Natural killer cell (primary cell): ENCODE measurements at regions not wholly inside any gene's neighbourhood (a gene's known extent, or its start where the extent isn't known, plus 50 kb on each side); places are given as distances from the start of the nearest gene placed in this dataset.

ENCODE experiments used
- ATAC-seq, 3 donors: fragments of 150-1000 bp in 2 of 3; fragments of 200-7000 bp in 1 of 3; cut with Tn5 transposase; 1 replicate in 1 of 3; 2 replicates in 2 of 3; pipeline ENCODE4 v1.10.0; 2021; ENCODE audit warnings: mild to moderate bottlenecking in 2 of 3, moderate library complexity in 2 of 3
- DNase-seq, 2 donors: peaks; one replicate each; pipeline versions ENCODE4 v3.0.0 to v3.0.0-alpha.2; 2013 to 2021; ENCODE audit warnings: mixed read lengths in 1 of 2
- H3K27ac ChIP-seq: one replicate; pipeline ENCODE4 v1.5.1; 2013; ENCODE audit warnings: mild to moderate bottlenecking, low read length
- H3K27me3 ChIP-seq: one replicate; pipeline ENCODE4 v1.6.1; 2013; ENCODE audit warnings: low read length; ENCODE audit not compliant: control insufficient read depth, insufficient read depth
- H3K36me3 ChIP-seq: one replicate; pipeline ENCODE4 v1.6.1; 2013; ENCODE audit warnings: low read length; ENCODE audit not compliant: control insufficient read depth, insufficient read depth
- H3K4me1 ChIP-seq: one replicate; pipeline ENCODE4 v1.6.1; 2013; ENCODE audit warnings: low read length; ENCODE audit not compliant: control insufficient read depth, insufficient read depth
- H3K4me3 ChIP-seq: one replicate; pipeline ENCODE4 v1.5.1; 2013; ENCODE audit warnings: low read length
- H3K9me3 ChIP-seq: one replicate; pipeline ENCODE4 v1.6.1; 2013; ENCODE audit warnings: low read length; ENCODE audit not compliant: control insufficient read depth, insufficient read depth
- H3K27ac Mint-ChIP-seq, 2 donors: one replicate each; pipeline ENCODE4 v1.8.0; 2022; ENCODE audit warnings: mild to moderate bottlenecking in 2 of 2, mixed read lengths in 2 of 2, moderate library complexity in 1 of 2
- H3K27me3 Mint-ChIP-seq, 2 donors: one replicate each; pipeline ENCODE4 v1.8.0; 2022; ENCODE audit warnings: low read depth in 2 of 2, mixed read lengths in 2 of 2
- H3K36me3 Mint-ChIP-seq: one replicate; pipeline ENCODE4 v1.8.0; 2022; ENCODE audit warnings: mixed read lengths
- H3K4me1 Mint-ChIP-seq, 2 donors: one replicate each; pipeline ENCODE4 v1.8.0; 2022; ENCODE audit warnings: mixed read lengths in 2 of 2
- H3K4me3 Mint-ChIP-seq: one replicate; pipeline ENCODE4 v1.8.0; 2022; ENCODE audit warnings: mild to moderate bottlenecking, moderate library complexity, mixed read lengths
- H3K9me3 Mint-ChIP-seq, 2 donors: one replicate each; pipeline ENCODE4 v1.8.0; 2022; ENCODE audit warnings: mixed read lengths in 2 of 2
- WGBS: methylation state at CpG from one replicate; pipeline ENCODE4 v1.1.7; 2013; ENCODE audit warnings: missing lambda C conversion rate; ENCODE audit not compliant: insufficient coverage; 5-methylcytosine and 5-hydroxymethylcytosine counted together
- intact Hi-C: fragments of 100-400 bp; cut with micrococcal nuclease; formaldehyde crosslinking; loops from one replicate; pipeline ENCODE4 v1.14.2; 2022
- TF ChIP-seq, protein P1 (sequence below): fragments of 200-600 bp; IDR thresholded peaks from one replicate; pipeline ENCODE4 v1.8.0; 2022; ENCODE audit warnings: antibody characterized with exemption

DNA sequence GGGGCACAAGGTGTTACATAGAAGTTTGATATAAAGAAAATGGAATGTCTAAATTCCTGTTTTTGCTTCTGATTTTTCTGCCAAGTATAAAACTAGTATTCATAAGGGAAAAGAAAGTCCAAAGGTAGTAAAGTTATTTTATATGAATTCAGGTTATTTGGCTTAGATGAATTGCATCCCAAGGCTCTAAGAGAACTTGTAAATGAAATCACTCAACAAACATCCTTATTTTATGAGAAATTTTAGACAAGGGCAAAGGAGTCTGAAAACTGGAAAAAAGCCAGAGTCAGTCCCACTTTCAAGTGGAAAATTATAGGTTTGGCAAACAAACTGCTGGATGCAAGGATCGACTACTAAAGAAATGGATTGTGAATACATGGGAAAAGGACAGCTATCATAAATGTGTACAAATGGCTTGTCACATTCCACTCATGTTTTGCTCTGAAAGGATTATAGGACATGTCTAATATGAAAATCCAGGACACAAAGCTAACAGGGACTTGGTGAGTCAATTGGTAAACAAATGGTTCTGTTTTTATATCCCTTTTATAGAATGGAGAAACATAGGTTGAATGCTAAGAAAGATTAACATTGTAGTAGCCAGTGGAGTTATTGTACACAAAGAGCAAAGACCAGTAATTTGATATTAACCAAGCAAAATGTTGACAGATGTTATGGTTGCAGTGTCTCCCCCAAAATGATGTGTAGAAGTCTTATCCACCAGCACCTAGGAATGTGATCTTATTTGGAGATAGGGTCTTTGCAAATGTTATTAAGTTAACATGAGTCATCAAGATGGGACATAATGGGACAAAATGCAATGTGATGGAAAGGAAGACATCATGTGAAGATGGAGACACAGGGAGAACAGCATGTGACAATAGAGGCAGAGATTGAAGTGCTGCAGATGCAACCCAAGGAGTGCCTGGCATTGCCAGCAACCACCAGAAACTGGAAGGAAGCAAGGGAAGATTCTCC is 495.7 kb downstream of the TLE1 start:
- 85% methylated on average over 1 of the region's 1 CpG for WGBS
- Histone ChIP-seq H3K27ac (no peak overlapping the region), H3K9me3 (no peaks in the 10 kb centered on the region), H3K27me3 (no peaks in the 10 kb centered on the region), H3K36me3 (no peaks in the 10 kb centered on the region), H3K4me3 (no peak overlapping the region), H3K4me1 (no peaks in the 10 kb centered on the region)
- H3K4me3 Mint-ChIP-seq = no peak overlapping the region
- peaks cover 8% of the 10 kb centered on the region for H3K36me3 Mint-ChIP-seq
- intact Hi-C loops = no loop called here
- H3K27ac Mint-ChIP-seq = no peak overlapping the region
- TF ChIP-seq, protein P1, sequence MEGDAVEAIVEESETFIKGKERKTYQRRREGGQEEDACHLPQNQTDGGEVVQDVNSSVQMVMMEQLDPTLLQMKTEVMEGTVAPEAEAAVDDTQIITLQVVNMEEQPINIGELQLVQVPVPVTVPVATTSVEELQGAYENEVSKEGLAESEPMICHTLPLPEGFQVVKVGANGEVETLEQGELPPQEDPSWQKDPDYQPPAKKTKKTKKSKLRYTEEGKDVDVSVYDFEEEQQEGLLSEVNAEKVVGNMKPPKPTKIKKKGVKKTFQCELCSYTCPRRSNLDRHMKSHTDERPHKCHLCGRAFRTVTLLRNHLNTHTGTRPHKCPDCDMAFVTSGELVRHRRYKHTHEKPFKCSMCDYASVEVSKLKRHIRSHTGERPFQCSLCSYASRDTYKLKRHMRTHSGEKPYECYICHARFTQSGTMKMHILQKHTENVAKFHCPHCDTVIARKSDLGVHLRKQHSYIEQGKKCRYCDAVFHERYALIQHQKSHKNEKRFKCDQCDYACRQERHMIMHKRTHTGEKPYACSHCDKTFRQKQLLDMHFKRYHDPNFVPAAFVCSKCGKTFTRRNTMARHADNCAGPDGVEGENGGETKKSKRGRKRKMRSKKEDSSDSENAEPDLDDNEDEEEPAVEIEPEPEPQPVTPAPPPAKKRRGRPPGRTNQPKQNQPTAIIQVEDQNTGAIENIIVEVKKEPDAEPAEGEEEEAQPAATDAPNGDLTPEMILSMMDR = no peak
- DNase-seq = no peak
- H3K4me1 Mint-ChIP-seq = no peaks in the 10 kb centered on the region
- no peak for ATAC-seq
- peaks cover 16 to 17% of the 10 kb centered on the region in 2 donors for H3K9me3 Mint-ChIP-seq
- no peaks in the 10 kb centered on the region for H3K27me3 Mint-ChIP-seq

DNA sequence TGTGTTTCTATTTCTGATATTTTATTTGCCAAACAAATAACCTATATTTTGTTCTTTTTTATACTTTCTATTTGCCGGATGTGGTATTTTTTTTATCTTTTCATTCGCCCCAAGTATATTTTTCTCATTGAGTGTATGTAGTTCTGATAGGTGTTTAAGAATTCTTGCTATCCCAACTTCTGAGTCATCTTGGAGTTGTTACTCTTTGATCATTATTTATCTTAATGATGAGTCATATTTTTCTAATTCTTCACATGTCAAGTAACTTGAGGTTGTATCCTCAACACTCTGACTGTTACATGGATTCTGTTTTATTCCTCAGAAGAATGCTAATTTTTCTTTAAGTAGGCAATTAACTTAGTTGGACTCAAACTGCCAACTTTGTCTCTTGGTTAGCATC is 498.1 kb downstream of the TLE1 start:
- Histone ChIP-seq H3K9me3 (no peaks in the 10 kb centered on the region), H3K4me1 (no peaks in the 10 kb centered on the region), H3K27ac (no peak overlapping the region), H3K4me3 (no peak overlapping the region), H3K36me3 (no peaks in the 10 kb centered on the region), H3K27me3 (no peaks in the 10 kb centered on the region)
- H3K9me3 Mint-ChIP-seq = peaks cover 10 to 14% of the 10 kb centered on the region in 2 donors
- H3K27me3 Mint-ChIP-seq = no peaks in the 10 kb centered on the region
- H3K4me1 Mint-ChIP-seq = no peaks in the 10 kb centered on the region
- no peak for ATAC-seq
- intact Hi-C loops = no loop called here
- no peak overlapping the region for H3K4me3 Mint-ChIP-seq
- no peak for DNase-seq
- H3K27ac Mint-ChIP-seq = no peak overlapping the region
- H3K36me3 Mint-ChIP-seq = peaks cover 8% of the 10 kb centered on the region
- TF ChIP-seq, protein P1 = no peak
- no CpG with 5 or more reads among the region's 2 CpGs for WGBS

DNA sequence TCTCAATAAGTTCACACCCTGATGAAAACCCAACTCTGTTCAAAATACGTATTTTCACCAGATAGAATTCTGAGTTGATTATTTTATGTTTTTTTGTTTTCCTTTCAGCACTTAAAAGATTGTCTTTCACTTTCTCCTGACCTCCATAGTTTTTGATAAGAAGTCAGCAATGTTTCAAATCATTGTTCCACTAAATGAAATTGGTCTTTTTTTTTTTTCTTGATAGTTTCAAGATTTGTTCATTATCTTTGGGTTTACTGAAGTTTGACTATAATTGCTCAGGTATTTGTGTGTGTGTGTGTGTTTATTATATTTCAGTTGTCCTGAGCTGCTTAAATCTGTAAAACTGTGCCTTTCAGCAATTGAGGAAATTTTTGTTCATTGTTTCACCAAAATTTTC is 498.7 kb downstream of the TLE1 start:
- no peak overlapping the region for H3K27ac Mint-ChIP-seq
- Histone ChIP-seq H3K9me3 (no peaks in the 10 kb centered on the region), H3K4me3 (no peak overlapping the region), H3K36me3 (no peaks in the 10 kb centered on the region), H3K4me1 (no peaks in the 10 kb centered on the region), H3K27ac (no peak overlapping the region), H3K27me3 (no peaks in the 10 kb centered on the region)
- no peak overlapping the region for H3K4me3 Mint-ChIP-seq
- H3K27me3 Mint-ChIP-seq = no peaks in the 10 kb centered on the region
- peaks cover 10 to 14% of the 10 kb centered on the region in 2 donors for H3K9me3 Mint-ChIP-seq
- intact Hi-C loops = no loop called here
- no peak for DNase-seq
- H3K36me3 Mint-ChIP-seq = peaks cover 8% of the 10 kb centered on the region
- H3K4me1 Mint-ChIP-seq = no peaks in the 10 kb centered on the region
- TF ChIP-seq, protein P1 = no peak
- no CpG with 5 or more reads among the region's 1 CpG for WGBS
- ATAC-seq = no peak
